Astrocyte of the cerebellum (primary cell): ENCODE measurements at regions not wholly inside any gene's neighbourhood (a gene's known extent, or its start where the extent isn't known, plus 50 kb on each side); places are given as distances from the start of the nearest gene placed in this dataset.

Experiments used
- DNase-seq: peaks from one replicate; pipeline ENCODE4 v3.0.0-alpha.2; 2011; ENCODE audit warnings: low read depth
- H3K4me3 ChIP-seq: 2 replicates; pipeline ENCODE4 v1.5.1; 2011; ENCODE audit warnings: mild to moderate bottlenecking, low read depth, low read length, moderate library complexity
- CTCF ChIP-seq: IDR thresholded peaks from 2 replicates; pipeline ENCODE4 v1.5.1; 2012; ENCODE audit warnings: low read length, low read depth, moderate library complexity, mild to moderate bottlenecking; ENCODE audit errors: missing control alignments
- in situ Hi-C: cut with HindIII; loops from 2 replicates; pipeline ENCODE4 v1.10.0; 2017; ENCODE audit warnings: low sequenced_read_pairs

DNA sequence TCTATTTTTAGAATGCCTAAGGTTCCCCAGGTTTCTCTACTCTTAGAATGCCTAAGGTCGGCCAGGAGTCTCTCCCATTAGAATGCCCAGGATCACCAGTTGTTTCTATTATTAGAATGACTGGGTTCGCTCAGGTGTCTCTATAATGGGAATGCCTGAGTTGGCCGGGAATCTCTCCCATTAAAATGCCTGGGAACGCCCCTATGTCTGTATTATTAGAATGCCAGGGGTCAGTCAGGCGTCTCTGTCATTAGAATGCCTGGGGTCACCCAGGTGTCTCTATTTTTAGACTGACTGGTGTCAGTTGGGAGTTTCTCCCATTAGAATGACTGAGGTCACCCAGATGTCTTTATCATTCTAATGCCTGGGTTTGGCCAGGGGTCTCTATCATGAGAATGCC lies 2252.5 kb downstream of the TP53TG3F start:
- in situ Hi-C loops = no loop called here
- H3K4me3 ChIP-seq = no peak overlapping the region
- TF ChIP-seq CTCF = no peak
- DNase-seq = no peak

DNA sequence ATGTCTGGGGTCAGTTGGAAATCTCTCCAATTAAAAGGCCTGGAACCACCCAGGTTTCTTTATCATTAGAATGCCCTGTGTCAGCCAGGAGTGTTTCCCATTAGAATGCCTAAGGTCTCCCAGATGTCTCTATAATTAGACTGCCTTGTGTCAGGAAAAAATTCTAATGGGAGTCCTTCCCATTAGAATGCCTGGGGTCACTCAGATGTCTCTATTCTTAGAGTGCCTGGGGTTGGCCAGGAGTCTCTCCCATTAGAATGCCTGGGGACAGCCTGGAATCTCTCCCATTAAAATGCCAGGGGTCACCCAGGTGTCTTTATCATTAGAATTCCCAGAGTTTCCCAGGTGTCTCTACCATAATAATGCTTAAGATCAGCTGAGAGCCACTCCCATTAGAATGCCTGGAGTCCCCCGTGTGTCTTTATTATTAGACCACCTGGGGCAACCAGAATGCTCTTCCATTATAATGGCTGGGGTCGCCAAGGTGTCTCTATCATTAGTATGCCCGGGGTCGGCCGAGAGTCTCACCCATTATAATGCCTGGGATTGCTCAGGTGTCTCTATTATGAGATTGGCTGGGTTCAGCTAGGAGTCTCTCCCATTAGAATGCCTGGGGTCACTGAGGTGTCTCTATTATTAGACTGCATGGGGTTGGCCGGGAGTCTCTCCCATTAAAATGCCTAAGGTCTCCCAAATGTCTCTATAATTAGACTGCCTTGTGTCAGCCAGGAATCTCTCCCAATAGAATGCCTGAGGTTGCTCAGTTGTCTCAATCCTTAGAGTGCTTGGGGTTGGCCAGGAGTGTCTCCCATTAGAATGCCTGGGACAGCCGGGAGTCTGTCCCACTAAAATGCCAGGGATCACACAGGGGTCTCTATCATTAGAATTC lies 2254.6 kb downstream of the TP53TG3F start:
- H3K4me3 ChIP-seq = no peak overlapping the region
- TF ChIP-seq CTCF = no peak
- DNase-seq = no peak
- in situ Hi-C loops = no loop called here

GRCh38 chr16:35714665-35715064 lies 2255.3 kb downstream of the TP53TG3F start:
- no peak overlapping the region for H3K4me3 ChIP-seq
- in situ Hi-C loops = no loop called here
- TF ChIP-seq CTCF = no peak
- no peak for DNase-seq

DNA sequence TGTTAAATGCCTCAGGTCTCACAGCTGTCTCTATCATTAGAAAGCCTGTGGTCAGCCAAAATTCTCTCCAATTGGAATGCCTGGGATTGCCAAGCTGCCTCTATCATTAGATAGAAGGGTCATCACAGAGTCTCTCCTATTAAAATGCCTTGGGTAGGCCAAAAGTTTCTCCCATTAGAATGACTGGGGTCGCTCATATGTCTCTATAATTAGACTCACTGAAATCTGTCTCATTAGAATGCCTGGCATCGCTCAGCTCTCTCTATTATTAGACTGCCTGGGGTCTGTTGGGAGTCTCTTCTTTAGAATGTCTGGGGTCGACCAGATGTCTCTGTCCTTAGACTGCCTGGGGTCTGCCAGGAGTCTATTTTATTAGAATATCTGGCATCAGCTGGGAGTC lies 2265.1 kb downstream of the TP53TG3F start:
- H3K4me3 ChIP-seq = no peak overlapping the region
- in situ Hi-C loops = no loop called here
- DNase-seq = no peak
- TF ChIP-seq CTCF = no peak

- H3K4me3 ChIP-seq = no peak overlapping the region
- no peak for DNase-seq
- TF ChIP-seq CTCF = no peak
- in situ Hi-C loops = no loop called here
These were observed 2266.5 kb downstream of the TP53TG3F start for GRCh38 chr16:35725949-35726348.

DNA sequence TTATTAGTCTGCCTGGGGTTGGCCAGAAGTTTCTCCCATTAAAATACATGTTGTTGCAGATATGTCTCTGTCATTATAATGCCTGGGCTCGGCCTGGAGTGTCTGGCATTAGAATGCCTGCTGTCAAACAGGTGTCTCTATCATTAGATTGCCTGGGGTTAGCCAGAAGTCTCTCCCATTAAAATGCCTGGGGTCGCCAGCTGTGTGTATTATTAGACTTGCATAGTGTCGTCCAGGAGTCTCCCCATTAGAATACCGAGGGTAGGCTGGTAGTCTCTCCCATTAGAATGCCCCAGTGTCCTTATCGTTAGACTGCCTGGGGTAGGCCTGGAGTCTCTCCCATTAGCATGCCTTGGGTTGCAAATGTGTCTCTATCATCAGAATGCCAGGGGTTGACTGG lies 2270.8 kb downstream of the TP53TG3F start:
- no peak for DNase-seq
- no peak overlapping the region for H3K4me3 ChIP-seq
- TF ChIP-seq CTCF = no peak
- in situ Hi-C loops = no loop called here
